Astrocyte of the cerebellum (primary cell): ENCODE measurements at regions not wholly inside any gene's neighbourhood (a gene's known extent, or its start where the extent isn't known, plus 50 kb on each side); places are given as distances from the start of the nearest gene placed in this dataset.
"Not testable (repeated sequence)": the region's sequence is repeated elsewhere in the genome, so short reads cannot be mapped to it uniquely, and the experiment has no call there.

Source experiments
- DNase-seq: peaks from one replicate; pipeline ENCODE4 v3.0.0-alpha.2; 2011; ENCODE audit warnings: low read depth
- H3K4me3 ChIP-seq: 2 replicates; pipeline ENCODE4 v1.5.1; 2011; ENCODE audit warnings: mild to moderate bottlenecking, low read depth, low read length, moderate library complexity
- in situ Hi-C: cut with HindIII; loops from 2 replicates; pipeline ENCODE4 v1.10.0; 2017; ENCODE audit warnings: low sequenced_read_pairs
- TF ChIP-seq, protein P1 (sequence below): IDR thresholded peaks from 2 replicates; pipeline ENCODE4 v1.5.1; 2012; ENCODE audit warnings: low read length, low read depth, moderate library complexity, mild to moderate bottlenecking; ENCODE audit errors: missing control alignments

DNA sequence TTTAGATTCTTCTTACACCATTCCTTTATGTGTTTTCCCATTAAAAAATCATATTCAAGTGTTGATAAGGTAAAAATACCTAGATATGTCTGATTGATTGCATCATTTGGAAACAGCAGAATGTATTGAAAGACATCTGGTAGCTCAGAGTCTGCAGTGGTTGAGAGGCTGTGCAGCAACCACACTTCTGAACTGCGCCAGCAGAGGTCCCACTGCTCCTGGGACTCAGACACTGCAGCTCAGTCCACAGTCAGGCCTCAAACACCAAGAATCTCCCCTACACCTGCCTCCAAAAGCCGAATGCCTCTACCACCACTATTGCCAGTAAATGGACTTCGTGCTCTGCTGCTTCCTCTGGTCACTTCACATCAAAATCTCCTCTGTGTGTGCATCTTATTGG, 176.9 kb upstream of the LMCD1 start:
- in situ Hi-C loops = no loop called here
- TF ChIP-seq, protein P1, sequence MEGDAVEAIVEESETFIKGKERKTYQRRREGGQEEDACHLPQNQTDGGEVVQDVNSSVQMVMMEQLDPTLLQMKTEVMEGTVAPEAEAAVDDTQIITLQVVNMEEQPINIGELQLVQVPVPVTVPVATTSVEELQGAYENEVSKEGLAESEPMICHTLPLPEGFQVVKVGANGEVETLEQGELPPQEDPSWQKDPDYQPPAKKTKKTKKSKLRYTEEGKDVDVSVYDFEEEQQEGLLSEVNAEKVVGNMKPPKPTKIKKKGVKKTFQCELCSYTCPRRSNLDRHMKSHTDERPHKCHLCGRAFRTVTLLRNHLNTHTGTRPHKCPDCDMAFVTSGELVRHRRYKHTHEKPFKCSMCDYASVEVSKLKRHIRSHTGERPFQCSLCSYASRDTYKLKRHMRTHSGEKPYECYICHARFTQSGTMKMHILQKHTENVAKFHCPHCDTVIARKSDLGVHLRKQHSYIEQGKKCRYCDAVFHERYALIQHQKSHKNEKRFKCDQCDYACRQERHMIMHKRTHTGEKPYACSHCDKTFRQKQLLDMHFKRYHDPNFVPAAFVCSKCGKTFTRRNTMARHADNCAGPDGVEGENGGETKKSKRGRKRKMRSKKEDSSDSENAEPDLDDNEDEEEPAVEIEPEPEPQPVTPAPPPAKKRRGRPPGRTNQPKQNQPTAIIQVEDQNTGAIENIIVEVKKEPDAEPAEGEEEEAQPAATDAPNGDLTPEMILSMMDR = peak; percentile 59
- no peak overlapping the region for H3K4me3 ChIP-seq
- DNase-seq = no peak

DNA sequence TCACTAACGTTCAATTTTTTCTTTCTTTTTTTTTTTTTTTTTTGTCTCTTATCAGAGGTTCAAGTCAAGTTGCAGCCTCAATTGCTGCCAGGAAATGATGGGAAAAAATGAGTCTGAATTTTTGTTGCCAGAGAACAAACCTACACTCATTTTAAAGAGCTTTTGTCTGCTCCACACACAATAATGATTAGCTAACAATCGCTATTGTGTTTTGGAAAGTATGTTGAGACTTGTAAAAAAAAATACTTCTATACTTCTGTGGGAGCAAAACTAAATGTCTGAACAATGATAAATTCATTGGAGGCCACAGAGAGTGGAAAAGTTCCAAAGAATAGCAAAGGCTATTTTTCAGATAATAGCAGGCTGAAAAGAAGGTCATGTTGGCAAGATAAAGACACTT, 176.3 kb upstream of the LMCD1 start:
- TF ChIP-seq, protein P1 = no peak
- in situ Hi-C loops = no loop called here
- no peak for DNase-seq
- H3K4me3 ChIP-seq = no peak overlapping the region

DNA sequence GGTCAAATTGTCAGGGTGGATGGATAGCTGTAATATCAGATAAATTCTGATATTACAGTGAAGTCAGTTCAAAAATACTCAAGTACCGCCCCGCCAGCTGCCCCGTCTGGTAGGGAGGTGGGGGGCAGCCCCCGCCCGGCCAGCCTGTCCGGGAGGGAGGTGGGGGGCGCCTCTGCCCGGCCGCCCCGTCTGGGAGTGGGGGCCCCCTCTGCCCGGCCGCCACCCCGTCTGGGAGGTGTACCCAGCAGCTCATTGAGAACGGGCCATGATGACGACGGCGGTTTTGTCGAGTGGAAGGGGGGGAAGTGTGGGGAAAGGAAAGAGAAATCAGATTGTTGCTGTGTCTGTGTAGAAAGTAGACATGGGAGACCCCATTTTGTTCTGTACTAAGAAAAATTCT, 175.8 kb upstream of the LMCD1 start:
- in situ Hi-C loops, H3K4me3 ChIP-seq, DNase-seq: not testable (repeated sequence)

DNA sequence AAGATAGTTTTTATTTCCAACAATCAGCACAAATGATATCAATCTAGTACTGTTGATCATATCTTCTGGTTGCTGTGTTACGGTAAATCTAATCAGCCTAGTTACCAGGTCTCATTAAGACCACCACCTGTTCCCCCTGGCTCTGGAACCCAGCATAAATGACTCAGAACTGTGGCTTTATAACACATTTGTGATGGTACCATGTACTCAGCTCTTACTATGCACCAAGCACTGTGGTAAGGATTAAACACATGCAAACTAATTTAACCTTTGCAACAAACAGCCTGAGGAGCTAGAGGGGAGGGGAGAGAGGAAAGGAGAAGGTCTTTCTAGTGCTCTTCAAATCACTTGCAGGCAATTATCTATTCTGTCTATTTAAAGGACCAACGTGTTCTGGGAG, 173.9 kb upstream of the LMCD1 start:
- in situ Hi-C loops = no loop called here
- TF ChIP-seq, protein P1 = no peak
- H3K4me3 ChIP-seq = no peak overlapping the region
- no peak for DNase-seq

DNA sequence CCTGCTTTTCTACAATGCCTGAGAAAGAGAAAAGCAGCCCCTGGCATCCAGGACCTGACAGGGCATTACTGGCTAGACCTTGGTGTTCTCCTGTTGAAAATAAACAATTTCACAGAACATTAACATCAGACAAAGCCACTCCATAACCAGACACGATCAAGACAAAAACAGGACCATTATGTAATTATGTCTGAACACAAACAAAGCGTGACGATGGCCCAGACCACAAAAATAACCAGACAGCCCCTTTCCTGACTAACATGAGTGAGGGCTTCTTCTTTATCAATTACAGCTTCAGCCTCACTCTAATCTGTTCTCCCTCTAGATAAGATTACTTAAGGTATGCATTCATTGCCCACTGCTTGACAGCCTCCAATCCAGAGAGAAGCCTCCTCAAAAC, 172.7 kb upstream of the LMCD1 start:
- TF ChIP-seq, protein P1 = no peak
- in situ Hi-C loops = no loop called here
- H3K4me3 ChIP-seq = no peak overlapping the region
- peak; percentile 28 for DNase-seq

DNA sequence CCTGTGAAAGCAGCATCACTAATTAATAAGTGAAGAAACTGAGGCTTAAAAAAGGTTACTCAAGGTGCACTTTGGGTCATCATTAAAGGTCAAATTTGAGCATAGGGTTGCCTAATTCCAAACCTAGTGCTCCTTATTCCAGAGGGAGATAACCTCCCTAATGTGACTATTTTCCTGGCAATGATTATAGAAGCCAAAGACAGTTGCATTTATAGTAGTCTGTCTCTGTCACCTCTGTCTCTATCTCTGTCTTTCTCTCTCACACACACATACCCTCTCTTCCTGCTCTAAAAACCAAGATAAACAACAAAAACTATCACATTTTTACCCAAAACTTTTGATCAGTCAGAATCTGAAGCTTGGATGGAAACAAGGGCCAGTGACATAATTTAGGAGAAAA, 172.0 kb upstream of the LMCD1 start:
- TF ChIP-seq, protein P1 = no peak
- H3K4me3 ChIP-seq = no peak overlapping the region
- in situ Hi-C loops = no loop called here
- no peak for DNase-seq

DNA sequence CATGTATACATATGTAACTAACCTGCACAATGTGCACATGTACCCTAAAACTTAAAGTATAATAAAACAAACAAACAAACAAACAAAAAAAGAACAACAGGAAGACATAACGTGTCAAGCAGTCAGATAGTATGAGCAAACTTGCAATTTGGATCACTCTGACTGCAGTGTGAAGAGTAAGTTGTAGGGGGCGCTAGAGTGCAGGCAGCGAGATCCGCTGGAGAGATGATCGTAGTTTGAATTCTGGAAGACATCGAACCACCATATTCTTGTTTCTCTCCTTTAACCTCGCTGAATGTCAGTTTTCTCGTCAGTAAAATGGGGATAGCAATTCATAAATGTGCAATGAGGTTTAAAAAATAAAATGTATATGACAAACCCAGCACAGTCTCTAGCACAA, 165.2 kb upstream of the LMCD1 start:
- TF ChIP-seq, protein P1 = peak; percentile 26
- DNase-seq = no peak
- in situ Hi-C loops = no loop called here
- H3K4me3 ChIP-seq = no peak overlapping the region
